HCT116 (cell line): ENCODE measurements at regions not wholly inside any gene's neighbourhood (a gene's known extent, or its start where the extent isn't known, plus 50 kb on each side); places are given as distances from the start of the nearest gene placed in this dataset.

Experiments
- ATAC-seq: fragments of 200-7000 bp; cut with Tn5 transposase; 2 replicates; pipeline ENCODE4 v1.9.1; 2020; ENCODE audit warnings: mild to moderate bottlenecking, moderate library complexity
- BruUV-seq: library from RNA; stranded (reverse); fragments of 400-500 nt; replicated peaks from 2 replicates; lab custom pipeline; 2021; lab: Mats Ljungman, UMichigan
- CTCF ChIA-PET: fragments of 300-600 bp; sonication (Branson Sonifier 250); formaldehyde crosslinking; loops from one replicate; lab custom pipeline; 2021; ENCODE audit warnings: antibody characterized with exemption; lab: Charles Lee
- POLR2A ChIA-PET: fragments of 300-600, 350-600 bp; sonication (Branson Sonifier 250); formaldehyde crosslinking; loops from one replicate; lab custom pipeline; 2021; ENCODE audit warnings: antibody characterized with exemption; lab: Charles Lee
- RAD21 ChIA-PET, 2 experiments: fragments of 300-600 bp; sonication (Branson Sonifier 250); formaldehyde crosslinking; loops; one replicate each; lab custom pipeline; 2023; ENCODE audit warnings: low total read pairs in 2 of 2; ENCODE audit not compliant: uncharacterized antibody in 2 of 2, unreplicated experiment in 2 of 2, low non-redundant PET in 1 of 2; lab: Charles Lee
- DNase-seq: peaks from one replicate; pipeline ENCODE4 v3.0.0-alpha.2; 2010; ENCODE audit warnings: low read depth, low spot score
- H2AFZ ChIP-seq: fragments of 200-600 bp; shearing (Covaris generic), sonication (generic); 2 replicates; pipeline ENCODE4 v1.6.1; 2017; ENCODE audit warnings: low read depth, mixed run types, mixed read lengths, antibody characterized with exemption, low read length; ENCODE audit not compliant: poor library complexity, severe bottlenecking
- H3K27ac ChIP-seq: 2 replicates; pipeline ENCODE4 v1.5.1; 2012; ENCODE audit warnings: low read depth, low read length
- H3K27me3 ChIP-seq: fragments of 200-600 bp; sonication (generic); 2 replicates; pipeline ENCODE4 v1.6.1; 2016; ENCODE audit warnings: mixed run types, low read length, mixed read lengths; ENCODE audit not compliant: insufficient read depth
- H3K36me3 ChIP-seq, 2 experiments: fragments of 200-500 bp in 1 of 2; fragments of 200-600 bp in 1 of 2; sonication (Bioruptor generic) in 1 of 2; sonication (generic) in 1 of 2; 2 replicates each; pipeline versions ENCODE4 v1.5.1 to v1.6.1; 2014 to 2016; ENCODE audit warnings: low read length in 2 of 2, inconsistent platforms in 1 of 2, mixed read lengths in 1 of 2, mixed run types in 1 of 2; ENCODE audit not compliant: insufficient read depth in 2 of 2, control insufficient read depth in 1 of 2
- H3K4me1 ChIP-seq, 2 experiments: fragments of 200-600 bp in 1 of 2; sonication (generic) in 1 of 2; 2 replicates each; pipeline versions ENCODE4 v1.5.1 to v1.6.1; 2012 to 2017; ENCODE audit warnings: low read length in 2 of 2, inconsistent platforms in 1 of 2, mild to moderate bottlenecking in 1 of 2, mixed read lengths in 1 of 2, mixed run types in 1 of 2, moderate library complexity in 1 of 2; ENCODE audit not compliant: insufficient read depth in 2 of 2, control insufficient read depth in 1 of 2
- H3K4me2 ChIP-seq: fragments of 200-600 bp; sonication (generic); 2 replicates; pipeline ENCODE4 v1.6.1; 2017; ENCODE audit warnings: mixed run types, low read length, mixed read lengths
- H3K4me3 ChIP-seq, 2 experiments: fragments of 200-600 bp in 1 of 2; sonication (generic) in 1 of 2; replicated peaks in 1 of 2; 2 replicates each; pipeline ENCODE4 v1.5.1; 2011 to 2016; ENCODE audit warnings: low read length in 2 of 2, control low read depth in 1 of 2, low read depth in 1 of 2, mild to moderate bottlenecking in 1 of 2, mixed read lengths in 1 of 2, mixed run types in 1 of 2
- H3K79me2 ChIP-seq: fragments of 200-600 bp; sonication (generic); 2 replicates; pipeline ENCODE4 v1.6.1; 2017; ENCODE audit warnings: mild to moderate bottlenecking, mixed run types, low read length, moderate library complexity, mixed read lengths; ENCODE audit not compliant: insufficient read depth
- H3K9ac ChIP-seq: fragments of 200-600 bp; sonication (generic); 2 replicates; pipeline ENCODE4 v1.6.1; 2016; ENCODE audit warnings: low read length, mixed read lengths
- H3K9me2 ChIP-seq: fragments of 200-600 bp; sonication (generic), shearing (Covaris generic); 2 replicates; pipeline ENCODE4 v1.6.1; 2017; ENCODE audit warnings: mixed run types, mild to moderate bottlenecking, moderate library complexity; ENCODE audit not compliant: insufficient read depth
- H3K9me3 ChIP-seq, 2 experiments: fragments of 200-500 bp in 1 of 2; fragments of 200-600 bp in 1 of 2; sonication (Bioruptor generic) in 1 of 2; sonication (generic) in 1 of 2; 2 replicates each; pipeline ENCODE4 v1.6.1; 2014 to 2017; ENCODE audit warnings: low read length in 2 of 2, mixed read lengths in 2 of 2, inconsistent platforms in 1 of 2, low read depth in 1 of 2, mild to moderate bottlenecking in 1 of 2, mixed run types in 1 of 2, moderate library complexity in 1 of 2; ENCODE audit not compliant: control insufficient read depth in 1 of 2, insufficient read depth in 1 of 2
- H4K20me1 ChIP-seq: fragments of 200-600 bp; sonication (generic), shearing (Covaris generic); 2 replicates; pipeline ENCODE4 v1.6.1; 2017; ENCODE audit warnings: mixed run types, mild to moderate bottlenecking, moderate library complexity; ENCODE audit not compliant: insufficient read depth
- CBX3 ChIP-seq: IDR thresholded peaks from 2 replicates; pipeline ENCODE4 v1.6.1; 2012; ENCODE audit warnings: low read depth
- CEBPB ChIP-seq: IDR thresholded peaks from 2 replicates; pipeline ENCODE4 v1.6.1; 2012; ENCODE audit warnings: low read depth
- CTCF ChIP-seq, 3 experiments: fragments of 200-600 bp in 1 of 3; sonication (generic) in 1 of 3; IDR thresholded peaks in 2 of 3; conservative IDR thresholded peaks in 1 of 3; 2 replicates each; pipeline ENCODE4 v1.5.1; 2012 to 2017; ENCODE audit warnings: low read depth in 2 of 3, low read length in 2 of 3, antibody characterized with exemption in 1 of 3, borderline replicate concordance in 1 of 3, control low read depth in 1 of 3, mild to moderate bottlenecking in 1 of 3, mixed read lengths in 1 of 3, mixed run types in 1 of 3, moderate library complexity in 1 of 3; ENCODE audit not compliant: insufficient read depth in 1 of 3
- EGR1 ChIP-seq: IDR thresholded peaks from 2 replicates; pipeline ENCODE4 v1.6.1; 2012; ENCODE audit warnings: low read depth
- ELF1 ChIP-seq: IDR thresholded peaks from 2 replicates; pipeline ENCODE4 v1.6.1; 2012; ENCODE audit warnings: low read depth, borderline replicate concordance
- EZH2 ChIP-seq: fragments of 200-600 bp; sonication (generic); IDR thresholded peaks from 2 replicates; pipeline ENCODE4 v1.6.1; 2017; ENCODE audit warnings: antibody characterized with exemption, mixed run types
- FOSL1 ChIP-seq: IDR thresholded peaks from 2 replicates; pipeline ENCODE4 v1.6.1; 2012; ENCODE audit warnings: low read depth
- MAX ChIP-seq: IDR thresholded peaks from 2 replicates; pipeline ENCODE4 v1.6.1; 2012
- POLR2A ChIP-seq: IDR thresholded peaks from 2 replicates; pipeline ENCODE4 v1.7.0; 2011; ENCODE audit warnings: borderline replicate concordance; ENCODE audit not compliant: insufficient read depth, insufficient read length; ENCODE audit errors: extremely low read depth
- POLR2AphosphoS5 ChIP-seq: IDR thresholded peaks from 2 replicates; pipeline ENCODE4 v1.6.1; 2011; ENCODE audit warnings: mild to moderate bottlenecking, low read depth, low read length, moderate library complexity
- SP1 ChIP-seq: IDR thresholded peaks from 2 replicates; pipeline ENCODE4 v1.6.1; 2012; ENCODE audit warnings: low read depth
- SRF ChIP-seq: IDR thresholded peaks from 2 replicates; pipeline ENCODE4 v1.6.1; 2012; ENCODE audit warnings: low read depth
- TCF7L2 ChIP-seq: IDR thresholded peaks from 2 replicates; pipeline ENCODE4 v1.7.0; 2011; ENCODE audit warnings: borderline replicate concordance, inconsistent platforms; ENCODE audit not compliant: insufficient read depth, insufficient read length; ENCODE audit errors: extremely low read depth
- ZFX ChIP-seq: fragments of 450-650 bp; IDR thresholded peaks from 2 replicates; pipeline ENCODE4 v1.6.1; 2017
- ZNF274 ChIP-seq: fragments of 200-500 bp; sonication (Bioruptor generic); IDR thresholded peaks from 2 replicates; pipeline ENCODE4 v1.6.1; 2014; ENCODE audit warnings: mild to moderate bottlenecking, low read depth, low read length, inconsistent platforms
- intact Hi-C: fragments of 100-400 bp; cut with micrococcal nuclease; formaldehyde crosslinking; loops from 2 replicates; pipeline ENCODE4 v1.10.0; 2022

- Histone ChIP-seq H3K36me3 (no peaks in the 10 kb centered on the region), H3K4me2 (no peak overlapping the region), H3K9me2 (no peaks in the 10 kb centered on the region), H4K20me1 (no peaks in the 10 kb centered on the region), H3K27ac (no peak overlapping the region), H3K4me1 (no peaks in the 10 kb centered on the region), H2AFZ (no peak overlapping the region), H3K9ac (no peak overlapping the region), H3K79me2 (no peaks in the 10 kb centered on the region), H3K9me3 (peaks cover 9 to 39% of the 10 kb centered on the region in 2 experiments; a peak in 2 of 4 replicates), H3K27me3 (no peaks in the 10 kb centered on the region), H3K4me3 (no peak overlapping the region)
- intact Hi-C loops, result no loop called here
- BruUV-seq, result no TSS peak
- ATAC-seq (no peak), DNase-seq (no peak)
- ChIA-PET POLR2A (no interaction called here), CTCF (no interaction called here), RAD21 (no interaction called here)
- TF ChIP-seq EZH2 (no peak), MAX (no peak), POLR2A (no peak), TCF7L2 (no peak), POLR2AphosphoS5 (no peak), CBX3 (no peak), ZNF274 (no peak)
These were observed 535.4 kb downstream of the PRKD1 start for GRCh38 chr14:29392287-29392686.

- Histone ChIP-seq H3K9me3 (peaks cover 6 to 12% of the 10 kb centered on the region in 2 experiments; a peak in 2 of 4 replicates), H3K36me3 (no peaks in the 10 kb centered on the region), H3K9ac (no peak overlapping the region), H3K27ac (no peak overlapping the region), H3K4me3 (no peak overlapping the region), H3K4me2 (no peak overlapping the region), H3K27me3 (no peaks in the 10 kb centered on the region), H2AFZ (no peak overlapping the region)
- ATAC-seq (no peak), DNase-seq (no peak)
- POLR2A ChIA-PET, result no interaction called here
- TF ChIP-seq CBX3, result no peak
- no peak for TF ChIP-seq POLR2AphosphoS5
- TF ChIP-seq CTCF (IDR thresholded peaks at IDR 0.05 in 2 of 3, conservative IDR thresholded peaks at IDR 0.05 in 1 of 3; ENCODE audit: borderline replicate concordance in 1 of 3, insufficient read depth in 1 of 3, low read depth in 2 of 3, low read length in 2 of 3), result no peak
- TF ChIP-seq ZFX, result no peak
- TF ChIP-seq EGR1, result no peak
- TF ChIP-seq SRF, result no peak
- no peak for TF ChIP-seq POLR2A
- no peak for TF ChIP-seq CEBPB
- TF ChIP-seq FOSL1, result no peak
- TF ChIP-seq ELF1, result no peak
- no peak for TF ChIP-seq SP1
- no peak for TF ChIP-seq MAX
- TF ChIP-seq, all 23 proteins: peak for 0
- no TSS peak for BruUV-seq
- H3K4me1 ChIP-seq, result no peaks in the 10 kb centered on the region
- CTCF ChIA-PET, result no interaction called here
- no peaks in the 10 kb centered on the region for H3K79me2 ChIP-seq
- RAD21 ChIA-PET, result no interaction called here
- H4K20me1 ChIP-seq, result no peaks in the 10 kb centered on the region
- no peaks in the 10 kb centered on the region for H3K9me2 ChIP-seq
- intact Hi-C loops, result no loop called here
These were observed 524.6 kb downstream of the PRKD1 start for GRCh38 chr14:29403091-29403490.
